Thyroid gland (tissue), 4 donors: ENCODE measurements at regions not wholly inside any gene's neighbourhood (a gene's known extent, or its start where the extent isn't known, plus 50 kb on each side); places are given as distances from the start of the nearest gene placed in this dataset.

ENCODE experiments used
- CTCF ChIP-seq, 6 experiments: fragments of 200-600 bp in 3 of 6; fragments of 450-650 bp in 3 of 6; sonication (generic) in 3 of 6; IDR thresholded peaks; one replicate each; pipeline ENCODE4 v1.5.1; 2016 to 2019; ENCODE audit warnings: antibody characterized with exemption in 6 of 6, mild to moderate bottlenecking in 2 of 6, inconsistent platforms in 1 of 6, moderate library complexity in 1 of 6
- POLR2A ChIP-seq, 2 donors: fragments of 450-650 bp; IDR thresholded peaks; one replicate each; pipeline ENCODE4 v1.6.1; 2017; ENCODE audit warnings: antibody characterized with exemption in 2 of 2, mild to moderate bottlenecking in 2 of 2, moderate library complexity in 1 of 2

GRCh38 chr9:104240890-104241289 lies 146.8 kb downstream of the SMC2 start:
- no peak for TF ChIP-seq POLR2A (IDR thresholded peaks at IDR 0.05)
- TF ChIP-seq CTCF (IDR thresholded peaks at IDR 0.05), result no peak
